Choroid plexus epithelial cell (primary cell): ENCODE measurements at regions not wholly inside any gene's neighbourhood (a gene's known extent, or its start where the extent isn't known, plus 50 kb on each side); places are given as distances from the start of the nearest gene placed in this dataset.
"Not testable (repeated sequence)": the region's sequence is repeated elsewhere in the genome, so short reads cannot be mapped to it uniquely, and the experiment has no call there.

Experiments
- DNase-seq: peaks from one replicate; pipeline ENCODE4 v3.0.0-alpha.2; 2010; ENCODE audit warnings: low read depth
- H3K4me3 ChIP-seq: 2 replicates; pipeline ENCODE4 v1.5.1; 2011; ENCODE audit warnings: low read depth, mild to moderate bottlenecking, control low read depth, low read length, moderate library complexity
- CTCF ChIP-seq: conservative IDR thresholded peaks from 2 replicates; pipeline ENCODE4 v1.5.1; 2011; ENCODE audit warnings: low read depth, mild to moderate bottlenecking, control low read depth, inconsistent platforms, low read length, moderate library complexity

GRCh38 chr4:8945506-8945905 is 73.9 kb upstream of the HMX1 start:
- DNase-seq, H3K4me3 ChIP-seq: not testable (repeated sequence)

- not testable (repeated sequence) for H3K4me3 ChIP-seq, DNase-seq
Observed at GRCh38 chr4:8943367-8943766, 71.7 kb upstream of the HMX1 start.

DNA sequence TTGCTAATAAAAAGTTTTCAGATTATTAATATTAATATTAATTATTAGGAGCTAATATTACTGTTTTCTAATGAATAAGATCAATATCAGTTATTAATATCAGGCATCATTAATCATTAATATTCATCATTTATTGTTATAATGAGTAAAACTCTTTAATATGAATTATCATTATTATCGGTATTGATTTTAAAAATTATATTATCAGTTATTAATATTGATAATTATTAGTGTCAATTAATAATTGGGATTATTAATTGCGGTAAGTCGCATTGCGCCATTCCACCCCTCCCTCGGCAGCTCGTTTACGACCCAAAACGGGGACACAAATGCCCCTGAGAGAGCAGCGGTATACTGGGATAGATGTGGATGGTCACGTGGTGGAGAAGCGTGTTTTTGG is 70.4 kb upstream of the HMX1 start:
- not testable (repeated sequence) for H3K4me3 ChIP-seq, DNase-seq

DNA sequence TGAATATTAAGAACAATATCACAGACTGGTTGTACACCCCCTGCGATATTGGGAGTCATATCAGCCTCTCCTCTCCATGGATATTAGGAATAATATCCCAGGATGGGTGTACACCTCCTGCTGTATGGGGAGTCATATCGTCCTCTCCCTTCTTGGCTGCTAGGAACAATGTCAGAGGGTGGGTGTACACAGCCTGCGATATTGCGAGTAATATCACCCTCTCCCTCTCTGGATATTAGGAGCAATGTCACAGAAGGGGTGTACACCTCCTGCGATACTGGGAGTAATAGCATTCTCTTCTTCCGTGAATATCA is 69.8 kb upstream of the HMX1 start:
- not testable (repeated sequence) for H3K4me3 ChIP-seq, DNase-seq

DNA sequence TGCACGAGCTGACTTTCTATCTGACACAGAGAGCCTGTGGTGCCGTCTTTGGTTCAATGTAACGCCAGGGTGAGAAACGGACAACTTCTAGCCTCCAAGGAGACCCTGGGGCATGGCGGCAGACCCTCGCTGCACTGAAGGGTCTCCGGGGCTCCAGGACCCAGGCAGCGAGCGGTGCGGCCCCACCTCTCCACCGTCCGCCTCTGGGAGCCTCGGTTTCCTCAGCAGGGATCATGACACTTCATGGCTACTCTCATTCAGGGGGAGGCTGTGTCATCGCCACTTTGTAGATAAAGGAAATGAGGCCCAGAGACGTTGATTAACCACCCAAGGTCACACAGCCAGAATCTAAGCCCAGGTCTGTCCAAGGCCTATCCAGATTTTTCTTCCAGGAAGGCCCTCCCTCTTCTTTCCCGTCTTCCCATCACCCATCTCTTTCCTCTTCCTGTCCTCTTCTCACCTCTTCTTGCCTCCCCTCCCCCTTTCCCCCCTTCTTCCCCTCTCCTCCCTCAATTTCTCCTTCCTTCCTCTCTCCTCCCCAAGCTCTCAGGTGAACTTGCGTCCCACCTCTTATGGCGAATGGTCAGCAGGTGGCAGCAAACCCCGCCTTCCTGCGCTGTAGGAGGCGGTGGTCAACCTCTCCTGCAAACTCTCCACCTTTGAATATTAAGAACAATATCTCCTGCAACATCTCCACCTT is 69.3 kb upstream of the HMX1 start:
- no peak for TF ChIP-seq CTCF
- DNase-seq, result no peak
- no peak overlapping the region for H3K4me3 ChIP-seq

- no peak for TF ChIP-seq CTCF
- H3K4me3 ChIP-seq, result no peak overlapping the region
- no peak for DNase-seq
Observed at GRCh38 chr4:8939840-8940742, 68.5 kb upstream of the HMX1 start.

DNA sequence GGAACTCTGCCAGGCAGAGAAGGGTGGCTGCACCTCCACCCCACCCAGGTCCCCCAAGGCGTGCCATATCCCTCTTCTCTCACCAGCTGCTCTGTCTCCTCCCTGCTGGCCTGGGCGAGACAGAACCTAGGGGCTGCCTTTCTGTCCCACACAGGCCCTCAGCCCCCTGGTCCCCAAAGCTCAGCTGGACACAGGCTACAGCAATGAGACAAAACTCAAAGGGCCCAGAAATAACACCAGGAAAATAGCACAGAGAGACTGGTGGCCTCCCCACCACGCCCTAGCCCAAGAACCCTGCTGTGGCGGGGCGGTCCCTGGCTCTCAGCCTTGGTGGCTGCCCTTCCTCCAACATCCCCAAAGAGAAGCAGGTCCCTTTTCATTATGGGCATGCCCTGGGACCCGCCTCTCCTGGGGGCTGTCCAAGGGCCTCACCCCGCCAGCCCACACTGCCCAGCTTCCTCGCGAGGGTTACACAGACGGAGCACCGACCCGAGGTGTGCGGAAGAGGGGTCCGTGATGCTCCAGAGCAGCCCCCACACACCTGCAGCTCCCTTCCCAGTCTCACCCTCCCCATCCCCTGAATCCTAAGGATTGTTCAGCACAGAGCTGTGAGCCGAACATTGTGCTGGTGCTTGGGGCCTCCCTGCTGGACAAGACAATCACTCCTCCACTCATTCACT is 67.7 kb upstream of the HMX1 start:
- H3K4me3 ChIP-seq, result no peak overlapping the region
- DNase-seq, result no peak

DNA sequence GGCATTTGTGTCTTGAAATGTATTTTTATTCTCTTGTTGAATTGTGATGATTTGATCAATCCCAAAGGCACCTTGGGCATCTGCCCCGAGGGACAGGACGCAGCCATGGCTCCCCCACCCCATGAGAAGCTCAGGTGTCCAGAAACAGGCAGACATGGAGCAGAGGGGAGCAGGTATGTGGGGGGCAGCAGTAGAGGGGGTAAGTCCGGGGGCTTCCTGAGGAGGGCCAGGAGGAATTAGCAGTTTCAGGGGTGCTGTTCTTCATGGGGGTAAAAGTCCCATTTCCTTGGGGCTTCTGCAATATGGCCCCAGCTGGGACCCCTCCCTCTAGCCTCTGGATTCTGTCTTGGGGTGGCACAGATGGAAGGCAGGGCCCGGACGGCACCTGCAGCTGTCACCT is 67.0 kb upstream of the HMX1 start:
- H3K4me3 ChIP-seq, result no peak overlapping the region
- DNase-seq, result no peak
- no peak for TF ChIP-seq CTCF

More for the DNA sequence above, 67.7 kb upstream of the HMX1 start:
- no peak for TF ChIP-seq CTCF

DNA sequence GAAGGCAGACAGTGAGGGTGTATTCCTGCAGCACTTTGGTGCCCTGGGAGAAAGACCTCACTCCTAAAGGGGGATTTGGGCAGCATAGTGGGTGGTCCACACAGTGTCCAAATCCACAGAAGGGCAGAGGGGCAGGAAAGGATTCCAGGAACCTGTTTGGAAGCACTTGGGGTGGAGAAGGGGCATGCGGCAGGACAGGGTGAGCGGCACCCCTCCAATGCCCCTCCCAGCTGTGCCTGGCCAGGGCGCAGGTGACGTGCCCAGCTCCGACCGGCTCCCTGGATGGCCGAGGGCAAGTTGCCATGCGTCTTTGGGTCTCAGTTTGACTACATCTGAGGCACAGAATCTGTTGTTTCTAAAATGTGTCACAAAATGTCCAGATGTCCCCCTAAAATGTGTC is 66.5 kb upstream of the HMX1 start:
- no peak overlapping the region for H3K4me3 ChIP-seq
- no peak for TF ChIP-seq CTCF
- no peak for DNase-seq
